GM12874 (cell line): ENCODE measurements at regions not wholly inside any gene's neighbourhood (a gene's known extent, or its start where the extent isn't known, plus 50 kb on each side); places are given as distances from the start of the nearest gene placed in this dataset.

Source experiments
- CTCF ChIP-seq: IDR thresholded peaks from 2 replicates; pipeline ENCODE4 v1.5.1; 2011; ENCODE audit warnings: low read depth, mild to moderate bottlenecking, control low read depth, low read length, moderate library complexity; ENCODE audit not compliant: insufficient read depth

- no peak for TF ChIP-seq CTCF
Measured at GRCh38 chr13:21777166-21777565, 106.3 kb downstream of the FGF9 start.

- TF ChIP-seq CTCF: no peak
Measured at GRCh38 chr13:21777813-21778212, 106.9 kb downstream of the FGF9 start.

- TF ChIP-seq CTCF: no peak
Measured at GRCh38 chr13:21782736-21783135, 111.9 kb downstream of the FGF9 start.

DNA sequence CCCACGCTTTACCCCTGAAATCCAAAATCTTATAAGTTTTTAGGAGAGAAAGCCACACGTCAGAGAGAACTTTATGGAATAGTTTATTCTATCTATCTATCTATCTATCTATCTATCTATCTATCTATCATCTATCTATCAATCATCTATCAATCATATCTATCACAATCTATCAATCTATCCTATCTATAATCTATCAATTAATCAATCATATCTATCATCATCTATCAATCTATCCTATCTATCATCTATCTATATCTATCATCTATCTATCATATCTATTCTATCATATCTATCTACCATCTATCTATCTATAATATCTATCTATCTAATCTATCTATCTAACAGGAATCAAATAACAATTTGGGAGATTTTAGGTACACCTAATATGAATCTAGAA, 115.1 kb downstream of the FGF9 start:
- TF ChIP-seq CTCF: no peak

- no peak for TF ChIP-seq CTCF
Measured at GRCh38 chr13:21796066-21796465, 125.2 kb downstream of the FGF9 start.

DNA sequence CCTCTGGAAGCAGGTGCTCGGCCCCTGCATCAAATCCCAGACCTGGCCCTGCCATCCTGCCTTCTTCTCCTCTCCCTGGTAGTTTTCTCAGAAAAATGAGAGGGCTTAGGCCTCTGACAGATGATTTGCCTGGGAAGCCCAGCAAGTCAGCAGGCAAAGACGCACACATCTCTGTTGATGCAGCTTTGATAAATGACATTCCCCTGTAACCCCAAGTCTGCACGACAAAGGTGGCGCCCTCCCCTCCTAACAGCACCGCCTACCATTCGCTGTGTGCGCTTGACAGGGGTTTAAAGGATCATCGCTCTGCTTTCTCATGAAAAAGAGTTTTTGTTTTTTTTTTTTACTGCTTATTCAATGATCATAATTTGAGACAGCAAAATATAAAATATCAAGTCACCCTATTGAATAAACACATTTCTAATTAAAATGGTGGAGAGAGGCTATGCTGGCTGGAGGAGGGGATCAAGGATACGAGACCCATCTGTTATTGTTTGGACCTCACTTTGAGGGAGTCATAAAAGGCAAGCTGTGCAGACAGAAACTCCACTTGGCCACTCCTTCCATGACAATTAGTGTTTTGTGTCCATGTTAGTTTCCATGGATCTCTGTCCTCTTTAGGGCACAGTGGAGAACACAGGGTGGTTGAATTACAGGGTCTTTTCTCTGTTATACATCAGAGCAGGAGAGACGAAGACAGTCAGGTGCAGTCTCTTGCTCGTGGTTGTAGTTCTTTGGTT, 126.1 kb downstream of the FGF9 start:
- TF ChIP-seq CTCF: no peak

DNA sequence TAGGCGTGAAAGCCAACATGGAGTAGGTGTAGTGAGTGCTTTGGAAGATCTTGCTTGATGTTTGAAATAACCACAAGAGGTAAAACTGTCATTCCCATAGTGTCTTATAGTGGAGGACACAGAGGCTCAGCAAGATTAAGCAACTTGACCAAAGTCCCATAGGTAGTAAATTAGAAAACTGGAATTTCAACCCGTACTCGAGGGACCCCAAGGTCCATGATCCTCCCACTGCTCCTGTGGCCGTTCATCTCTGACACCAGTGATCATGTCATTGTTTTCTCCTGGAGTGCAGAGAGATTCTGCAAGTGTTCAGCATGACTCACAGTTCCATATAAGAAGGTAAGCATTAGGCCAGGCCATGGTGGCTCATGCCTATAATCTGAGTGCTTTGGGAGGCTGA, 126.9 kb downstream of the FGF9 start:
- no peak for TF ChIP-seq CTCF

DNA sequence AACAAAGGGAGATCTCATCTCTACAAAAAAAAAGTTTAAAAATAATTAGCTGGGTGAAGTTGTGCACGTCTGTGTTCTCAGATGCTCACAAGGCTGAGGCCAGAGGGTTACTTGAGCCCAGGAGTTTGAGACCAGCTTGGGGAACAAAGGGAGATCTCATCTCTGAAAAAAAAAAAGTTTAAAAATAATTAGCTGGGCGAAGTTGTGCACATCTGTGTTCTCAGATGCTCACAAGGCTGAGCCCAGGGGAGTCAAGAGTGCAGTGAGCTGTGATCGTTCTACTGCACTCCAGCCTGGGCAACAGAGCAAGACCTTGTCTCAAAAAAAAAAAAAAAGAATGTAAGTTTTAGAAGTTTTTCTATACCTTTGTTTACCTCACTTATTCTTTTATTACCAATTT, 127.3 kb downstream of the FGF9 start:
- TF ChIP-seq CTCF: no peak
